Neural cell (in vitro differentiated cells): ENCODE measurements at regions not wholly inside any gene's neighbourhood (a gene's known extent, or its start where the extent isn't known, plus 50 kb on each side); places are given as distances from the start of the nearest gene placed in this dataset.

Source experiments
- H2AFZ ChIP-seq: fragments of 200-600, 300-800 bp; sonication (generic), shearing (Covaris generic); 2 replicates; pipeline ENCODE4 v1.6.0; 2014; ENCODE audit warnings: low read depth, mild to moderate bottlenecking, antibody characterized with exemption, low read length, moderate library complexity
- H3F3A ChIP-seq: fragments of 200-600 bp; shearing (Covaris generic); 2 replicates; pipeline ENCODE4 v1.6.1; 2016; ENCODE audit warnings: mild to moderate bottlenecking, moderate library complexity, mixed read lengths, antibody characterized with exemption, low read length; ENCODE audit not compliant: insufficient read depth, poor library complexity, severe bottlenecking
- H3K27ac ChIP-seq: fragments of 200-600, 300-800 bp; sonication (generic), shearing (Covaris generic); 2 replicates; pipeline ENCODE4 v1.5.1; 2014; ENCODE audit warnings: mild to moderate bottlenecking, low read length, moderate library complexity
- H3K27me3 ChIP-seq: fragments of 300-800, 200-600 bp; sonication (generic), shearing (Covaris generic); 2 replicates; pipeline ENCODE4 v1.6.0; 2014; ENCODE audit warnings: mild to moderate bottlenecking, low read depth, low read length, moderate library complexity; ENCODE audit not compliant: insufficient read depth
- H3K36me3 ChIP-seq: fragments of 300-800, 200-600 bp; sonication (generic), shearing (Covaris generic); 2 replicates; pipeline ENCODE4 v1.5.1; 2014; ENCODE audit warnings: mild to moderate bottlenecking, antibody characterized with exemption, low read length, moderate library complexity; ENCODE audit not compliant: insufficient read depth
- H3K4me2 ChIP-seq: fragments of 300-800, 200-600 bp; sonication (generic), shearing (Covaris generic); 2 replicates; pipeline ENCODE4 v1.6.0; 2014; ENCODE audit warnings: mild to moderate bottlenecking, low read length
- H3K4me3 ChIP-seq: fragments of 300-800, 200-600 bp; sonication (generic), shearing (Covaris generic); 2 replicates; pipeline ENCODE4 v1.5.1; 2014; ENCODE audit warnings: mild to moderate bottlenecking, low read length, moderate library complexity
- H3K79me2 ChIP-seq: fragments of 200-600 bp; shearing (Covaris generic); replicated peaks from 2 replicates; pipeline ENCODE4 v1.6.0; 2014; ENCODE audit warnings: mild to moderate bottlenecking, low read length, moderate library complexity; ENCODE audit not compliant: insufficient read depth
- H3K9ac ChIP-seq: fragments of 300-800, 200-600 bp; sonication (generic), shearing (Covaris generic); 2 replicates; pipeline ENCODE4 v1.6.1; 2016; ENCODE audit warnings: mild to moderate bottlenecking, low read length, mixed read lengths
- H3K9me2 ChIP-seq: fragments of 200-600 bp; shearing (Covaris generic); 2 replicates; pipeline ENCODE4 v1.6.1; 2016; ENCODE audit warnings: mild to moderate bottlenecking, low read length, mixed read lengths; ENCODE audit not compliant: insufficient read depth
- H3K9me3 ChIP-seq: fragments of 200-600, 300-800 bp; sonication (generic), shearing (Covaris generic); 2 replicates; pipeline ENCODE4 v1.6.1; 2016; ENCODE audit warnings: mild to moderate bottlenecking, mixed run types, low read length, moderate library complexity, mixed read lengths
- H4K20me1 ChIP-seq: fragments of 200-600 bp; shearing (Covaris generic); 2 replicates; pipeline ENCODE4 v1.6.1; 2016; ENCODE audit warnings: mild to moderate bottlenecking, mixed run types; ENCODE audit not compliant: insufficient read depth
- CTCF ChIP-seq: fragments of 450-650 bp; IDR thresholded peaks from 2 replicates; pipeline ENCODE4 v1.5.1; 2014; ENCODE audit warnings: antibody characterized with exemption, mild to moderate bottlenecking, moderate library complexity; ENCODE audit not compliant: poor library complexity, severe bottlenecking
- EP300 ChIP-seq: fragments of 450-650 bp; conservative IDR thresholded peaks from 2 replicates; pipeline ENCODE4 v1.6.1; 2014; ENCODE audit warnings: antibody characterized with exemption, mild to moderate bottlenecking, moderate library complexity; ENCODE audit not compliant: poor library complexity, severe bottlenecking
- EZH2 ChIP-seq: fragments of 200-600, 300-800 bp; shearing (Covaris generic), sonication (generic); IDR thresholded peaks from 2 replicates; pipeline ENCODE4 v1.6.1; 2014; ENCODE audit warnings: antibody characterized with exemption, low read length, borderline replicate concordance, mild to moderate bottlenecking; ENCODE audit not compliant: insufficient read depth, poor library complexity, severe bottlenecking
- MXI1 ChIP-seq: fragments of 450-650 bp; conservative IDR thresholded peaks from 2 replicates; pipeline ENCODE4 v1.6.1; 2014; ENCODE audit warnings: antibody characterized with exemption, mild to moderate bottlenecking; ENCODE audit not compliant: poor library complexity, severe bottlenecking
- POLR2AphosphoS5 ChIP-seq: IDR thresholded peaks from 2 replicates; pipeline ENCODE4 v1.6.1; 2012
- RAD21 ChIP-seq: fragments of 450-650 bp; conservative IDR thresholded peaks from 2 replicates; pipeline ENCODE4 v1.6.1; 2014; ENCODE audit warnings: antibody characterized with exemption, mild to moderate bottlenecking, moderate library complexity
- SMC3 ChIP-seq: fragments of 450-650 bp; conservative IDR thresholded peaks from 2 replicates; pipeline ENCODE4 v1.6.1; 2014; ENCODE audit warnings: antibody characterized with exemption, mild to moderate bottlenecking, moderate library complexity; ENCODE audit not compliant: poor library complexity
- TAF1 ChIP-seq: IDR thresholded peaks from 2 replicates; pipeline ENCODE4 v1.6.1; 2012; ENCODE audit warnings: low read depth
- TF ChIP-seq, protein P1 (sequence below): IDR thresholded peaks from 2 replicates; pipeline ENCODE4 v1.6.1; 2012; ENCODE audit warnings: borderline replicate concordance

- H3K9me2 ChIP-seq, result no peaks in the 10 kb centered on the region
- no peaks in the 10 kb centered on the region for H3K9me3 ChIP-seq
- H4K20me1 ChIP-seq, result no peaks in the 10 kb centered on the region
- no peak overlapping the region for H3K27ac ChIP-seq
- no peaks in the 10 kb centered on the region for H3K79me2 ChIP-seq
- no peaks in the 10 kb centered on the region for H3K36me3 ChIP-seq
- H3K27me3 ChIP-seq, result no peaks in the 10 kb centered on the region
- no peak overlapping the region for H2AFZ ChIP-seq
- H3K4me3 ChIP-seq, result no peak overlapping the region
- no peak for TF ChIP-seq EP300
- no peak for TF ChIP-seq SMC3
- no peak for TF ChIP-seq EZH2
- no peak for TF ChIP-seq RAD21
- TF ChIP-seq POLR2AphosphoS5, result no peak
- TF ChIP-seq MXI1, result no peak
- no peak for TF ChIP-seq TAF1
- TF ChIP-seq, protein P1, sequence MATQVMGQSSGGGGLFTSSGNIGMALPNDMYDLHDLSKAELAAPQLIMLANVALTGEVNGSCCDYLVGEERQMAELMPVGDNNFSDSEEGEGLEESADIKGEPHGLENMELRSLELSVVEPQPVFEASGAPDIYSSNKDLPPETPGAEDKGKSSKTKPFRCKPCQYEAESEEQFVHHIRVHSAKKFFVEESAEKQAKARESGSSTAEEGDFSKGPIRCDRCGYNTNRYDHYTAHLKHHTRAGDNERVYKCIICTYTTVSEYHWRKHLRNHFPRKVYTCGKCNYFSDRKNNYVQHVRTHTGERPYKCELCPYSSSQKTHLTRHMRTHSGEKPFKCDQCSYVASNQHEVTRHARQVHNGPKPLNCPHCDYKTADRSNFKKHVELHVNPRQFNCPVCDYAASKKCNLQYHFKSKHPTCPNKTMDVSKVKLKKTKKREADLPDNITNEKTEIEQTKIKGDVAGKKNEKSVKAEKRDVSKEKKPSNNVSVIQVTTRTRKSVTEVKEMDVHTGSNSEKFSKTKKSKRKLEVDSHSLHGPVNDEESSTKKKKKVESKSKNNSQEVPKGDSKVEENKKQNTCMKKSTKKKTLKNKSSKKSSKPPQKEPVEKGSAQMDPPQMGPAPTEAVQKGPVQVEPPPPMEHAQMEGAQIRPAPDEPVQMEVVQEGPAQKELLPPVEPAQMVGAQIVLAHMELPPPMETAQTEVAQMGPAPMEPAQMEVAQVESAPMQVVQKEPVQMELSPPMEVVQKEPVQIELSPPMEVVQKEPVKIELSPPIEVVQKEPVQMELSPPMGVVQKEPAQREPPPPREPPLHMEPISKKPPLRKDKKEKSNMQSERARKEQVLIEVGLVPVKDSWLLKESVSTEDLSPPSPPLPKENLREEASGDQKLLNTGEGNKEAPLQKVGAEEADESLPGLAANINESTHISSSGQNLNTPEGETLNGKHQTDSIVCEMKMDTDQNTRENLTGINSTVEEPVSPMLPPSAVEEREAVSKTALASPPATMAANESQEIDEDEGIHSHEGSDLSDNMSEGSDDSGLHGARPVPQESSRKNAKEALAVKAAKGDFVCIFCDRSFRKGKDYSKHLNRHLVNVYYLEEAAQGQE, result no peak
- no peak for TF ChIP-seq CTCF
- H3F3A ChIP-seq, result no peaks in the 10 kb centered on the region
- no peak overlapping the region for H3K9ac ChIP-seq
- H3K4me2 ChIP-seq, result no peak overlapping the region
These were observed 157.6 kb downstream of the LPIN1 start for GRCh38 chr2:11904029-11904428.

DNA sequence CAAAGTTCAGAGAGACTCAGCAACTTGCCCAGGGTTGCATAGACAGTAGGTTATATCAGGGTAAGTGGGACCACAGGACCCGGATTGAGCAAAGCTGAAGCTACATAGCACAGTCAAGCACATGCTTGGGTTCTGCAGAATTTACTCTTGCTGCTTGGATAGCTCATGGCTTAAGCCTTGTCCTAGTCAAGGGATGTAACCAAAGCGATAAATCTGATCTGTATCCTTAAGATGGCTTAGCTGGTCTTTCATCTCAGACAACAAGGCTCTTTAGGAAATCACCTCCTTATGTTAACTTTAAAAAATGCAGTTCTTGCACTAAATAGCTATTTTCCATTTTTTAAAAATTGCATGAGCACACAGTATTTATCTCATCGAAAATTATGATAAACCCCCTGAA, 158.5 kb downstream of the LPIN1 start:
- no peak overlapping the region for H2AFZ ChIP-seq
- no peaks in the 10 kb centered on the region for H4K20me1 ChIP-seq
- H3K27ac ChIP-seq, result no peak overlapping the region
- H3F3A ChIP-seq, result no peaks in the 10 kb centered on the region
- no peaks in the 10 kb centered on the region for H3K36me3 ChIP-seq
- H3K27me3 ChIP-seq, result no peaks in the 10 kb centered on the region
- H3K9ac ChIP-seq, result no peak overlapping the region
- no peaks in the 10 kb centered on the region for H3K9me2 ChIP-seq
- H3K4me3 ChIP-seq, result no peak overlapping the region
- no peak overlapping the region for H3K4me2 ChIP-seq
- no peaks in the 10 kb centered on the region for H3K79me2 ChIP-seq
- no peaks in the 10 kb centered on the region for H3K9me3 ChIP-seq
- no peak for TF ChIP-seq EP300
- TF ChIP-seq, protein P1, result no peak
- no peak for TF ChIP-seq MXI1
- TF ChIP-seq POLR2AphosphoS5, result no peak
- TF ChIP-seq CTCF, result no peak
- TF ChIP-seq SMC3, result no peak
- no peak for TF ChIP-seq TAF1
- TF ChIP-seq EZH2, result no peak
- no peak for TF ChIP-seq RAD21
